ENCODE measurements at regions not wholly inside any gene's neighbourhood (a gene's known extent, or its start where the extent isn't known, plus 50 kb on each side); places are given as distances from the start of the nearest gene placed in this dataset.

GRCh38 chr7:124324262-124324661, 291.4 kb upstream of the TMEM229A start:
- TF ChIP-seq CTCF (conservative IDR thresholded peaks at IDR 0.05; ENCODE audit: low read depth in 2 of 2) (no peak), EZH2 (IDR thresholded peaks at IDR 0.05; ENCODE audit: low read depth, unreplicated experiment) (no peak), REST (IDR thresholded peaks at IDR 0.05; ENCODE audit: unreplicated experiment) (no peak), POLR2AphosphoS5 (IDR thresholded peaks at IDR 0.05; ENCODE audit: low read depth) (no peak), EZH2phosphoT487 (IDR thresholded peaks at IDR 0.05; ENCODE audit: unreplicated experiment) (no peak), ETS1 (IDR thresholded peaks at IDR 0.05) (no peak), CREB1 (CRISPR knock-in tag; IDR thresholded peaks at IDR 0.05; ENCODE audit: low read depth) (no peak), ZNF114 (CRISPR knock-in tag; IDR thresholded peaks at IDR 0.05) (no peak), NANOG (IDR thresholded peaks at IDR 0.05; ENCODE audit: borderline replicate concordance) (no peak), STAT1 (IDR thresholded peaks at IDR 0.05; ENCODE audit: unreplicated experiment) (no peak), JUNB (IDR thresholded peaks at IDR 0.05; ENCODE audit: unreplicated experiment) (no peak), ZNF331 (CRISPR knock-in tag; IDR thresholded peaks at IDR 0.05; ENCODE audit: low read depth) (no peak), ZNF462 (CRISPR knock-in tag; IDR thresholded peaks at IDR 0.05) (no peak)

All from GM23338 (cell line).